HG02970 (cell line): ENCODE measurements at regions not wholly inside any gene's neighbourhood (a gene's known extent, or its start where the extent isn't known, plus 50 kb on each side); places are given as distances from the start of the nearest gene placed in this dataset.
A peak's percentile ranks its signal among the peaks of the same experiment; 100 is the strongest.
"Not testable (repeated sequence)": the region's sequence is repeated elsewhere in the genome, so short reads cannot be mapped to it uniquely, and the experiment has no call there.

ENCODE experiments used
- ATAC-seq: cut with Tn5 transposase; IDR thresholded peaks from one replicate; pipeline ENCODE4 v1.9.1; 2021; ENCODE audit warnings: mild to moderate bottlenecking, moderate library complexity, moderate number of reproducible peaks; ENCODE audit not compliant: unreplicated experiment, low FRiP score

- ATAC-seq, result no peak
Measured at GRCh38 chr4:170868170-170868569, 778.4 kb upstream of the AADAT start.

GRCh38 chr4:170854097-170854496, 764.3 kb upstream of the AADAT start:
- ATAC-seq, result no peak

- ATAC-seq, result peak; percentile 63
Measured at GRCh38 chr4:170853422-170854021, 763.8 kb upstream of the AADAT start.

GRCh38 chr4:170849969-170850368, 760.2 kb upstream of the AADAT start:
- peak; percentile 53 for ATAC-seq

- ATAC-seq, result no peak
Measured at GRCh38 chr4:170827562-170828274, 738.0 kb upstream of the AADAT start.

- ATAC-seq, result no peak
Measured at GRCh38 chr4:170818786-170819185, 729.0 kb upstream of the AADAT start.

- no peak for ATAC-seq
Measured at GRCh38 chr4:170805352-170805751, 715.6 kb upstream of the AADAT start.

- no peak for ATAC-seq
Measured at GRCh38 chr4:170804930-170805329, 715.2 kb upstream of the AADAT start.

GRCh38 chr4:170803492-170803891, 713.7 kb upstream of the AADAT start:
- ATAC-seq, result no peak

GRCh38 chr4:170801771-170802170, 712.0 kb upstream of the AADAT start:
- ATAC-seq, result no peak

- no peak for ATAC-seq
Measured at GRCh38 chr4:170794525-170794924, 704.8 kb upstream of the AADAT start.

GRCh38 chr4:170788540-170789051, 698.8 kb upstream of the AADAT start:
- not testable (repeated sequence) for ATAC-seq

GRCh38 chr4:170777663-170778062, 687.9 kb upstream of the AADAT start:
- no peak for ATAC-seq

- no peak for ATAC-seq
Measured at GRCh38 chr4:170776983-170777382, 687.2 kb upstream of the AADAT start.

- ATAC-seq, result no peak
Measured at GRCh38 chr4:170775851-170776250, 686.1 kb upstream of the AADAT start.

- ATAC-seq, result no peak
Measured at GRCh38 chr4:170773709-170774273, 684.0 kb upstream of the AADAT start.

- no peak for ATAC-seq
Measured at GRCh38 chr4:170772429-170772828, 682.7 kb upstream of the AADAT start.

GRCh38 chr4:170770664-170771063, 680.9 kb upstream of the AADAT start:
- ATAC-seq, result no peak

GRCh38 chr4:170769862-170770261, 680.1 kb upstream of the AADAT start:
- ATAC-seq, result no peak

GRCh38 chr4:170758988-170759387, 669.2 kb upstream of the AADAT start:
- no peak for ATAC-seq

GRCh38 chr4:170750519-170750918, 660.8 kb upstream of the AADAT start:
- ATAC-seq, result no peak

GRCh38 chr4:170748975-170749374, 659.2 kb upstream of the AADAT start:
- ATAC-seq, result no peak
